ENCODE measurements at regions not wholly inside any gene's neighbourhood (a gene's known extent, or its start where the extent isn't known, plus 50 kb on each side); places are given as distances from the start of the nearest gene placed in this dataset.

DNA sequence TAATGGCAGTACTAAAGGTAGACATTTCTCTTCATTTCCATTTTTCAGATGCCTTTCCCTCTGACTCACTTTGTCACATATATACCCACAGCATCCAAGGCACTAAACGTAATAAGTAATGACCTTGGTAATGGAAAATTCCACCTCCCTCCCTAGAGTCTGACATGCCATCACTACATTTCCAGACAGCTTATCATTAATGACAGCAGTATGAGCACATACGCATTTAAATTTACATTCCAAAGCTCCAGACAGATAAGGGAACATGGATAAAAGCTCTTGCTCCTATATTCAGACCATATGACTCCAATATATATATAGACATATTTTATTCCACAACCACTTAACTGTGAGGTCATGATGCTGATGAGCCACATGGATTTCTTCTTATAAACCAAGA, 191.7 kb upstream of the GORAB start:
- no peak overlapping the region for H3K4me3 ChIP-seq (ENCODE audit: low read depth, poor library complexity, severe bottlenecking)
- TF ChIP-seq, protein P1, sequence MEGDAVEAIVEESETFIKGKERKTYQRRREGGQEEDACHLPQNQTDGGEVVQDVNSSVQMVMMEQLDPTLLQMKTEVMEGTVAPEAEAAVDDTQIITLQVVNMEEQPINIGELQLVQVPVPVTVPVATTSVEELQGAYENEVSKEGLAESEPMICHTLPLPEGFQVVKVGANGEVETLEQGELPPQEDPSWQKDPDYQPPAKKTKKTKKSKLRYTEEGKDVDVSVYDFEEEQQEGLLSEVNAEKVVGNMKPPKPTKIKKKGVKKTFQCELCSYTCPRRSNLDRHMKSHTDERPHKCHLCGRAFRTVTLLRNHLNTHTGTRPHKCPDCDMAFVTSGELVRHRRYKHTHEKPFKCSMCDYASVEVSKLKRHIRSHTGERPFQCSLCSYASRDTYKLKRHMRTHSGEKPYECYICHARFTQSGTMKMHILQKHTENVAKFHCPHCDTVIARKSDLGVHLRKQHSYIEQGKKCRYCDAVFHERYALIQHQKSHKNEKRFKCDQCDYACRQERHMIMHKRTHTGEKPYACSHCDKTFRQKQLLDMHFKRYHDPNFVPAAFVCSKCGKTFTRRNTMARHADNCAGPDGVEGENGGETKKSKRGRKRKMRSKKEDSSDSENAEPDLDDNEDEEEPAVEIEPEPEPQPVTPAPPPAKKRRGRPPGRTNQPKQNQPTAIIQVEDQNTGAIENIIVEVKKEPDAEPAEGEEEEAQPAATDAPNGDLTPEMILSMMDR (IDR thresholded peaks at IDR 0.05): no peak
- intact Hi-C loops (cut with DNase I; ENCODE audit: low total_unique reads): no loop called here
- DNase-seq (ENCODE audit: low spot score in 2 of 2): no peak
- WGBS, 2 donors: 85 to 87% methylated on average over 2 of the region's 2 CpGs

DNA sequence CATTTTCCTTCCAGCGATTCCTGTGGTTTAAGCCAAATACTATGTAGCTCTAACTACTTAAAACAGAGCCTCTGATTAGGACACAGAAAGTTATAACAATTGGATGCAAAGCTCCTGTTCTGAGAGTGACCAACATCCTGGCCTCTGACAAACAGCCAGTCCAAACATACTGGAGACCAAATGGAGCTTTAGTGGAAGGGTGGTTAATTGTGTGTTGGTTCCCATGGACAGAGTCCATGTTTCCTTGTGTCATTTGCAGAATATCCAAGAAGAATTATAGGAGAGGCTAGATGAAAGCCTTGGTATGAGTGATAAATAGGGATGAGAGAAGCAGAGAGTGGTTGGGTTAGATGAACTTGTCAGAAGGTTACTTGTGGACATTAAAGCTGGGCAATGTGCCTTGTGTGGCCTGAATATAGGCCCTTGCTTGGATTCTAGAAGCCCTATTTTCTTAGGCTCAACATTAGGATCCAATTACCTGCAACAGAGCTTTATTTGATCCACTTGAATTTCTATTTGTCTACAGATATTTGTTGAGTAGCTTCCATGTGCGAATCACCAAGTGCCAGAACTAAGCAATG, 180.5 kb upstream of the GORAB start:
- H3K4me3 ChIP-seq (ENCODE audit: low read depth, poor library complexity, severe bottlenecking): no peak overlapping the region
- no peak for DNase-seq (ENCODE audit: low spot score in 2 of 2)
- intact Hi-C loops (cut with DNase I; ENCODE audit: low total_unique reads): no loop called here
- TF ChIP-seq, protein P1 (IDR thresholded peaks at IDR 0.05): no peak
- no peak for TF ChIP-seq POLR2A (IDR thresholded peaks at IDR 0.05)
- WGBS, 2 donors: 54 to 62% methylated on average over 2 of the region's 2 CpGs

DNA sequence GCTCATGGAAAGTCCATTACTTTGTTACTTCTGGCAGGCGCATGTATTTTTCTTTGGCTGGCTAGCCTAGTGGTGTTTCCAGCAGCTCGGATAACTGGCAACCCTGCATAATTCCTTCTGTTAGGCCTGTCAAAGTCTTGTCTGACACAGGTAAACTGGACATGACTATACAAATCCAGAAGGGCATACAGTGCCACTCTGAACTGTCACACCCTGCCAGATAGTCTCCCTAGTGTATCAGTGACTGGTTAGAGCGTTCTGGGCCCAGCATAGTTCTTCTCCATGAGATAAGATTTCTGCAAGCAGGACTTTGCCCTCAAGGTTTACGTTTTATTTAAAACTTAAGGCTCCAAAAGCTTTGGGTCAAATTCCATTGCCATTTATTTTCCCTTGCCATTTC, 177.7 kb upstream of the GORAB start:
- H3K4me3 ChIP-seq (ENCODE audit: low read depth, poor library complexity, severe bottlenecking): no peak overlapping the region
- intact Hi-C loops (cut with DNase I; ENCODE audit: low total_unique reads): no loop called here
- no peak for TF ChIP-seq POLR2A (IDR thresholded peaks at IDR 0.05)
- TF ChIP-seq, protein P1 (IDR thresholded peaks at IDR 0.05): no peak
- DNase-seq (ENCODE audit: low spot score in 2 of 2): no peak
- 82 to 83% methylated on average over 4 of the region's 4 CpGs for WGBS, 2 donors

DNA sequence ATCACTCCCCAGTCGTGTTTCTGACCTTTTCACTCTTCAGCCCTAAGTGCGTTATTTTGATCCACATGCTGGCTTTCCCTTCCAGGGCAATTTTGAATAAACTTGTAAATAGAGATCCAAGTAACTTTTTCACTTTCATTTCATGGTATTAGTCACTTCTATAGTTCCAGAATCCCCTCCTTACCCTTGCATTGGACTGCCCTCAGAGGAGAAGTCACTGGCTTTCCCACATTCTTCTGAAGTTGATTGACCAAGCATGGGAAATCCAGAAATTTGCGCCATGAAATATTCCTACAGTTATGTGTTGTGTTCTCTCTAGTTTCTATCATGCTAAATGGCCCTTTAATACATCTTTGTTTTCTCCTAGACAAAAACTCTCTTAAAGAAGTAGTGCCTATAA, 177.3 kb upstream of the GORAB start:
- intact Hi-C loops (cut with DNase I; ENCODE audit: low total_unique reads): no loop called here
- WGBS, 2 donors: 78 to 83% methylated on average over 3 of the region's 3 CpGs
- no peak for DNase-seq (ENCODE audit: low spot score in 2 of 2)
- no peak for TF ChIP-seq POLR2A (IDR thresholded peaks at IDR 0.05)
- TF ChIP-seq, protein P1 (IDR thresholded peaks at IDR 0.05): no peak
- H3K4me3 ChIP-seq (ENCODE audit: low read depth, poor library complexity, severe bottlenecking): no peak overlapping the region

DNA sequence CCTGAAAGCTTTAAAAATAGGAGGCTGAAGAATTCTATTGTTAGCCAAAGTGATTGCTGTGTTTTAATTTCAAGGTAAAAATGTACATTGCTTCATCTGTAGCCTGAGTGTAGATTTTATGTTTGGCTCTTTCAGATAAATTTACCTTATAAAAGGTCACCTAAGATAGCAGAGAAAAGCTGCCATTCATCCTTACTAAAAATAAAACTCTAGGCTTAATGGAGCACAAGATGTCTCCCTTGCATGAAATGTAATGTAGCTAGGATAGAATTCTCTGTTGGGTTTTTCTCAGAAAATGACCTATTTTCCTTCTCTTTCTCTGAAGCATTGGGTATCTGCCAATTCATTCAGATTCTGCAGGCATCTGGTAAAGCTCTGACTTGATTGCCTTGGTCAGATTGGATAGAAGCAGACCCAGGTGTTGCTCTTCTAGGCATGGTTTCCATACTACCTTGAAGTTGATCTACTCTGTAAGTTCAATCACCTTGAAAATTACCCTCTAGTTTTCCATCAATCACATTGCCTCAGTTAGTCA, 176.6 kb upstream of the GORAB start:
- H3K4me3 ChIP-seq (ENCODE audit: low read depth, poor library complexity, severe bottlenecking): no peak overlapping the region
- intact Hi-C loops (cut with DNase I; ENCODE audit: low total_unique reads): no loop called here
- TF ChIP-seq, protein P1 (IDR thresholded peaks at IDR 0.05): no peak
- TF ChIP-seq POLR2A (IDR thresholded peaks at IDR 0.05): no peak
- no peak for DNase-seq (ENCODE audit: low spot score in 2 of 2)

DNA sequence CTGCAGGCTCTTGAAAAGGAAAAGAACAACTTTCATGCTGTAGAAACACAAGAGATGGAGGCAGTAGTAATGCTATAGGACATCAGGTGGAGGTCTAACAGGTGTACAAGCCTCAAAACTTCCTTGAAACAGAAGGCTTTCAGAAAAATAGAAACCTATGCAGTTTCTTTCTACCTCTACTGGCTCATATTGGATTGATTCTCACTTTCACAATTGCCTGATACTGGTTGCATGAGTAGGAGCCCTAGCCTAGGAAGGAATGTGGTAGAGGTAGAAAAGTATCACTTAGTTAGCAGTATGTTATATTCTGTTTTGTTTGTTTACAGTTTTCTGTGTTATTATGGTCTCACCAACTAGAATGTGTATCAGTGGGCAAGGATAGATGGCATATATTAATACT, 175.4 kb upstream of the GORAB start:
- H3K4me3 ChIP-seq (ENCODE audit: low read depth, poor library complexity, severe bottlenecking): no peak overlapping the region
- no peak for DNase-seq (ENCODE audit: low spot score in 2 of 2)
- intact Hi-C loops (cut with DNase I; ENCODE audit: low total_unique reads): no loop called here
- no peak for TF ChIP-seq POLR2A (IDR thresholded peaks at IDR 0.05)
- TF ChIP-seq, protein P1 (IDR thresholded peaks at IDR 0.05): no peak

Data from lower leg skin (tissue), 4 donors.